Putamen (tissue), 1 donor: ENCODE measurements at regions not wholly inside any gene's neighbourhood (a gene's known extent, or its start where the extent isn't known, plus 50 kb on each side); places are given as distances from the start of the nearest gene placed in this dataset.

ENCODE experiments used
- DNase-seq: peaks from one replicate; pipeline ENCODE4 v3.0.0-alpha.2; 2016; ENCODE audit warnings: low spot score

- DNase-seq, result peak; percentile 54
These were observed 376.5 kb upstream of the DAB1 start for GRCh38 chr1:57800376-57800775.

GRCh38 chr1:57799490-57800115 is 375.7 kb upstream of the DAB1 start:
- no peak for DNase-seq

DNA sequence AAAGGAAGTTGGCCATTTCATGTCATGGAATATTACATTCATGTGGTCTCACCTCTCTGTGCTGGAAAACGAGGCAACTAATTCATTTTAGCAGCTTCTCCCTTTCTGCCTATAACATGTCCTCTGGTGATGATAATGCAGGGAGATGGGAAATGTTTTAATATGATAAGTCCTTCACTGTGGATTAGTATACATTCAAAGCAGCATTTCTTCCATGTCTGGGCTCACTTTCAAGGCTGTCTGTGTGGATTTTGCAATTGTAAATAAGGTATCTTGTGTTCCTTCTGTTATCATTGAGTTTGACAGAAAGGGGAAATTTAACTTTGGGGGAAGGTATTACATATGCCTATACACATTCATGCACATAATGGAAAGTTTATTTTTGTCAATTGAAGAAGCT is 374.7 kb upstream of the DAB1 start:
- DNase-seq, result no peak

- DNase-seq, result no peak
These were observed 373.2 kb upstream of the DAB1 start for GRCh38 chr1:57797084-57797483.

- DNase-seq, result no peak
These were observed 372.8 kb upstream of the DAB1 start for GRCh38 chr1:57796616-57797015.

- no peak for DNase-seq
These were observed 372.0 kb upstream of the DAB1 start for GRCh38 chr1:57795886-57796285.

GRCh38 chr1:57794078-57794477 is 370.2 kb upstream of the DAB1 start:
- DNase-seq, result no peak

DNA sequence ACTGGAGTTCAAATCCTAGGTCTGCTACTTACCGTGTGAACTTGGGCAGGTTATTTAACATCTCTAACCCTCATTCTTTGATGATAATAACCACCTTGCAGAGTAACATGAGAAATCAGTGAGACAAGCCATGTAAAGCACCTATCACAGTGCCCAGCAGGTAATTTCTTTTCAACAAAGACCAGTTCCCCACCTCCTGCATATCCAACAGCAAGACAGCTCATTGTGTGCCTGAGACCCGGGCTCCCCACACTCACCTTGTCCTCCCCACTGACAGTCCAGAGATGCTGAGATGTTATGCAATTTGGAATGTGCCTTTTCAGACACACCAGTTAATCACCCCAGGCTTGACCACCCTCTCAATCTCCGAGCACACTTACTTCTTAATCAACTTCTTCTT is 367.6 kb upstream of the DAB1 start:
- DNase-seq, result no peak

GRCh38 chr1:57789936-57790335 is 366.1 kb upstream of the DAB1 start:
- no peak for DNase-seq

DNA sequence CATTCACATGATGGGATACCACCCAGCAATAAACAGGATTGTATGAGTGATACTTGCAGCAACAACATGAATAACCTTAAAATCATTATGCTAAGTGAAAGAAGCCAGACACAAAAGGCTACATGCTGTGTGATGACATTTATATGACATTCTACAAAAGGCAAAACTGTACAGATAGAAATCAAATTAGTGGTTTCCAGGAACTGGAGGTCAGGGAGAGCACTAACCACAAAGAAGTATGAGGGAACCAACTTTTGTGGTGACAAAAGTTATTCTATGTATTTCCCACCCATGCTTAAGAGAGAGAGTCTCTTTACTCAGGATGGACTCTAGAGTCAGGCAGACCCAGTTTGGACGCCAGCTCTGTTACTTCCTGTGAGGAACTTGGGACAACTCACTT is 364.5 kb upstream of the DAB1 start:
- no peak for DNase-seq

GRCh38 chr1:57784356-57784755 is 360.5 kb upstream of the DAB1 start:
- DNase-seq, result no peak

DNA sequence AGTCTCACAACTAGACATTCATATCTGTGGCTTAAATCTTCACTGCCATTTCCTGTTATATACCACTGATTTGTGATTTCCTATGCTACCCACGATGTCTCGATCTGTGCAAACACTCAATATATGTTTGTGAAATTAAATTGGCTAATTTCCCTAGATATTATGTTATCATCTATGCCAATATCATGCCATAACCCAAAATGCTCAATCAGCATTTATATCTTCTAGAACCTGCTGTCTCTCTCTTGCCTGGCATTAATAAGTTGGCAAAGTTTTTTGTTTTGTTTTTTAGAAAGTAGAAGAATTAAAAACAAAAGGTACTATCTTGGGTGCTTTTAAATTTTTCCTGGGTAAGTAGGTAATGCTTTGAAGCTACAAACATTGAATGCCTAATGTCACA is 358.5 kb upstream of the DAB1 start:
- DNase-seq, result no peak

DNA sequence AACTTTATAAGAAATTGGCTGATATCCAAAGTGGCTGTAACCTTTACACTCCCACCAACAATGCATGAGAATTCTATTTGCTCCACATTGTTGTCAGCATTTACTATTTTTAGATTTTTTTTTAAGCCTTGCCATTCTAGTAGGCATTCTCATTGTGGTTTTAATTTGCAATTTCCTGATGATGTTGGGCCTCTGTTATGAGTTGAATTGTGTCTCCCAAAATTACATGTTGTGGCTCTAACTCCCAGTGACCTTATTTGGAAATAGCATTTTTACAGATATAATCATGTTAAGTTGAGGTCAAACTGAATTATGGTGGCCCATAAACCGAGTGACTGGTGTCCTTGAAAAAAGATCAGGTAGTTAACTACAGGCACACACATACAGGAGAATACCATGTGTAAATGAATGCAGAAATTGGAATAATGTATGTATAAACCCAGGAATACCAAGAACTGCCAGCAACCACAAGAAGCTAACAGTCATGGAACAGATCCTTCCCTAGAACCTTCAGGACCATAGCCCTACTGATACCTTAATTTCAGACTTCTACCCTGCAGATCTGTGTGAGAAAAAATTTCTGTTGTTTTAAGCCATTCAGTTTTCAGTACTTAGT is 348.8 kb upstream of the DAB1 start:
- DNase-seq, result no peak

GRCh38 chr1:57770772-57771171 is 346.9 kb upstream of the DAB1 start:
- no peak for DNase-seq

DNA sequence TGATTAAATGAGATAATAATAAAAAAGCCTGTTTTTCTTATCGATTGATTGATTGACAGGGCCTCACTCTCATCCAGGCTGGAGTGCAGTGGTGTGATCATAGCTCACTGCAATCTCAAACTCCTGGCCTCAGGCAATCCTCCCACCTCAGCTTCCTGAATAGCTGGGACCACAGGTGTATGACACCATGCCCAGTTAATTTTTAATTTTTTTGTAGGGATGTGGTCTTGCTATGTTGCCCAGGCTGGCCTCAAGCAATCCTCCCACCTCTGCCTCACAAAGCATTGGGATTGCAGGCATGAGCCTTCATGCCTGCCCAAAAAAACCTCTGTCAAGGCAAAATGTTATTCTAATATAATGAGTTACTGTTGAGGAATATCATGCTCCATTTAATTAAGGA is 346.4 kb upstream of the DAB1 start:
- no peak for DNase-seq

DNA sequence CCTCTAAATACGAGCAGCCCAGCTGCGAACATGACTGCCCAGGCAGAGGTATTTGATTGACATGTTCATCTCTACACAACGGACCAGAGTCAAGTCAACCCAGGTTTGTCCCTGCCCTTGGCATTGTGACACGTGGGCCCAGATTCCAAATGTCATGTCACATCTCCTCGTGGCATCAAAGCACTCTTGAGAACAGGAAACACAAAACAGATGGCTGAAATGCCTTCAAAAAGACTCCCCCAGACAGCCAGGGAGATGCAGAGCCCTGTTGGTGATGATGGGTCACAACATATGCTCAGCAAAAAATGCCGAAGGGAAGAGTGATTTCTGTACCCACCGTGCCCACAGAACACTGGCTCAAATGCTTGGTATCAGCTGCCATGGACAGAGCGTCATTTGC is 337.8 kb upstream of the DAB1 start:
- DNase-seq, result no peak

DNA sequence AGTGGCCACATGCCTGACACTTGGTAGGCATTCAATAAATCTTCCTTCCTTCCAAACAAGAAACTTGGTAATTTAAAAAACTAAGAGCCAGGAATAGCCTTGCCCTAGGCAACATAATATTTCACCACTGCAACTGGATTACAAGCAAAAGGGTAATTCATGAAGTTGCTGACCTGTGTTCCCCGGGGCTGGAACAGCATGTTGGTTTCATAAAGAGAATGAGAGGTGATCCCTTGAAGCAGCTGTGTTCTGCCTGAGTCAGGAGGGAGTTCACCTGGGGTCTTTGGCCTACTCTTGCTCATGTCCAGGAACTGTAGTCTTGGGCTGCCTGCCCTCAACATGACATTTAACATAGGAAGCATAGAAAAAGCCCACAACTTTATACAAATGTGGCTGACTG is 329.0 kb upstream of the DAB1 start:
- DNase-seq, result no peak

- no peak for DNase-seq
These were observed 324.9 kb upstream of the DAB1 start for GRCh38 chr1:57748719-57749118.

GRCh38 chr1:57747818-57748217 is 324.0 kb upstream of the DAB1 start:
- DNase-seq, result no peak

- DNase-seq, result no peak
These were observed 317.7 kb upstream of the DAB1 start for GRCh38 chr1:57741521-57741920.

DNA sequence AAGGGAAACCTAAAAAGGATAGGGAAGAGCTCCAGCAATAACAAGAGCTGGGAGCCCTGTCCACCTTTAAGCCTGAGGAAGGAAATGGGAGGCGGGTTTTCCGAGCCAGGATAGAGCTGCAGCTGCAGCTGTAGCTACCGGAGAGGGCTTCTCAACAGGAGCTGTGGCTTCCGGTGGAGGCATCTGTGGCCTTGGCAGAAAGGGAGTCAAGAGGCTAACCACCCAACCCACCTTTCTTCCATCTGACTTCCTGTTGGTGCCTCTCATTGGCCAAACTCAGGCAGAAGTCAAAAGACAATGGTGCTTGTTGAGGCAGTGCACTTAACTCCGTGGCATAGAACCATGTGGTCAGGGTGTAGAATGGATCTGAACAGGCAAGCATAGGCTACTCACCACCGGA is 313.1 kb upstream of the DAB1 start:
- no peak for DNase-seq

- no peak for DNase-seq
These were observed 305.3 kb upstream of the DAB1 start for GRCh38 chr1:57729181-57729580.

- DNase-seq, result no peak
These were observed 303.3 kb upstream of the DAB1 start for GRCh38 chr1:57727121-57727520.

GRCh38 chr1:57725318-57725717 is 301.5 kb upstream of the DAB1 start:
- DNase-seq, result no peak
